Prostate gland (tissue), 2 donors: ENCODE measurements at regions not wholly inside any gene's neighbourhood (a gene's known extent, or its start where the extent isn't known, plus 50 kb on each side); places are given as distances from the start of the nearest gene placed in this dataset.

Source experiments
- DNase-seq: peaks from one replicate; pipeline ENCODE4 v3.0.0-alpha.2; 2019; ENCODE audit warnings: low spot score
- H3K27ac ChIP-seq, 2 donors: fragments of 200-600 bp; sonication (generic); 2 replicates each; pipeline ENCODE4 v1.5.1; 2017 to 2019
- H3K27me3 ChIP-seq: fragments of 200-600 bp; sonication (generic); replicated peaks from 2 replicates; pipeline ENCODE4 v1.5.1; 2019; ENCODE audit not compliant: insufficient read depth
- H3K36me3 ChIP-seq, 2 donors: fragments of 200-600 bp; sonication (generic); 1 replicate in 1 of 2; 2 replicates in 1 of 2; pipeline versions ENCODE4 v1.5.1 to v1.8.1; 2017 to 2019
- H3K4me1 ChIP-seq: fragments of 200-600 bp; sonication (generic); replicated peaks from 2 replicates; pipeline ENCODE4 v1.5.1; 2019
- H3K4me3 ChIP-seq, 2 donors: fragments of 200-600 bp; sonication (generic); 2 replicates each; pipeline ENCODE4 v1.5.1; 2017 to 2019
- H3K9me3 ChIP-seq: fragments of 200-600 bp; sonication (generic); 2 replicates; pipeline ENCODE4 v1.5.1; 2017
- POLR2A ChIP-seq: fragments of 450-650 bp; IDR thresholded peaks from one replicate; pipeline ENCODE4 v1.6.1; 2016; ENCODE audit warnings: antibody characterized with exemption, mild to moderate bottlenecking
- POLR2AphosphoS5 ChIP-seq: sonication (generic); formaldehyde crosslinking; IDR thresholded peaks from one replicate; pipeline ENCODE4 v1.6.1; 2017; ENCODE audit warnings: antibody characterized with exemption
- WGBS: methylation state at CpG from one replicate; pipeline ENCODE4 v1.1.5; 2018; 5-methylcytosine and 5-hydroxymethylcytosine counted together
- intact Hi-C: fragments of 100-400 bp; cut with DNase I; formaldehyde crosslinking; loops from one replicate; pipeline ENCODE4 v1.14.2; 2022
- TF ChIP-seq, protein P1 (sequence below), 4 experiments: fragments of 200-600 bp in 2 of 4; fragments of 450-650 bp in 2 of 4; sonication (generic) in 2 of 4; IDR thresholded peaks; 1 replicate in 3 of 4; 2 replicates in 1 of 4; pipeline ENCODE4 v1.5.1; 2016 to 2019; ENCODE audit warnings: antibody characterized with exemption in 4 of 4, mild to moderate bottlenecking in 2 of 4, moderate library complexity in 2 of 4

DNA sequence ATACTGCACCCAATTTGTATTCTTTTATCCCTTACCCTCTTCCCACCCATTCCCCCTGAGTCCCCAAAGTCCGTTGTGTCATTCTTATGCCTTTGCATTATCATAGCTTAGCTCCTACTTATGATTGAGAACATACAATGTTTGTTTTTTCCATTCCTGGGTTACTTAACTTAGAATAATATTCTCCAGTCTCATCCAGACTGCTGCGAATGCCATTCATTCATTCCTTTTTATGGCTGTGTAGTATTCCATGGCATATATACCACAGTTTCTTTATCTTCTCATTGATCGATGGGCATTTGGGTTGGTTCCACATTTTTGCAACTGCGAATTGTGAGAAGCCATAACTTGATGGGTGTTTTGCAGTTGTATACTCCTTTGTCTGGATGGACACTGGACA, 62.8 kb downstream of the FHIP1A start:
- Histone ChIP-seq H3K36me3 (no peaks in the 10 kb centered on the region), H3K27ac (no peak overlapping the region), H3K27me3 (no peaks in the 10 kb centered on the region), H3K9me3 (no peaks in the 10 kb centered on the region), H3K4me1 (no peaks in the 10 kb centered on the region), H3K4me3 (no peak overlapping the region)
- intact Hi-C loops = no loop called here
- no peak for DNase-seq
- WGBS = 95% methylated on average over 4 of the region's 4 CpGs
- TF ChIP-seq POLR2AphosphoS5 (no peak), POLR2A (no peak)
- TF ChIP-seq, protein P1, sequence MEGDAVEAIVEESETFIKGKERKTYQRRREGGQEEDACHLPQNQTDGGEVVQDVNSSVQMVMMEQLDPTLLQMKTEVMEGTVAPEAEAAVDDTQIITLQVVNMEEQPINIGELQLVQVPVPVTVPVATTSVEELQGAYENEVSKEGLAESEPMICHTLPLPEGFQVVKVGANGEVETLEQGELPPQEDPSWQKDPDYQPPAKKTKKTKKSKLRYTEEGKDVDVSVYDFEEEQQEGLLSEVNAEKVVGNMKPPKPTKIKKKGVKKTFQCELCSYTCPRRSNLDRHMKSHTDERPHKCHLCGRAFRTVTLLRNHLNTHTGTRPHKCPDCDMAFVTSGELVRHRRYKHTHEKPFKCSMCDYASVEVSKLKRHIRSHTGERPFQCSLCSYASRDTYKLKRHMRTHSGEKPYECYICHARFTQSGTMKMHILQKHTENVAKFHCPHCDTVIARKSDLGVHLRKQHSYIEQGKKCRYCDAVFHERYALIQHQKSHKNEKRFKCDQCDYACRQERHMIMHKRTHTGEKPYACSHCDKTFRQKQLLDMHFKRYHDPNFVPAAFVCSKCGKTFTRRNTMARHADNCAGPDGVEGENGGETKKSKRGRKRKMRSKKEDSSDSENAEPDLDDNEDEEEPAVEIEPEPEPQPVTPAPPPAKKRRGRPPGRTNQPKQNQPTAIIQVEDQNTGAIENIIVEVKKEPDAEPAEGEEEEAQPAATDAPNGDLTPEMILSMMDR (IDR thresholded peaks at IDR 0.05) = no peak

GRCh38 chr4:151472297-151472696, 63.3 kb downstream of the FHIP1A start:
- no peak for TF ChIP-seq POLR2A
- TF ChIP-seq, protein P1 (IDR thresholded peaks at IDR 0.05) = no peak
- no peak for TF ChIP-seq POLR2AphosphoS5
- Histone ChIP-seq H3K4me3 (no peak overlapping the region), H3K36me3 (no peaks in the 10 kb centered on the region), H3K27me3 (no peaks in the 10 kb centered on the region), H3K27ac (no peak overlapping the region), H3K9me3 (no peaks in the 10 kb centered on the region), H3K4me1 (no peaks in the 10 kb centered on the region)
- DNase-seq = no peak
- intact Hi-C loops = no loop called here
- WGBS = 24% methylated on average over 1 of the region's 1 CpG

GRCh38 chr4:151472711-151473110, 63.7 kb downstream of the FHIP1A start:
- no peak overlapping the region for H3K27ac ChIP-seq
- no peaks in the 10 kb centered on the region for H3K27me3 ChIP-seq
- H3K36me3 ChIP-seq = no peaks in the 10 kb centered on the region
- no peak overlapping the region for H3K4me3 ChIP-seq
- WGBS = 16% methylated on average over 1 of the region's 1 CpG
- DNase-seq = no peak
- TF ChIP-seq POLR2A (no peak), POLR2AphosphoS5 (no peak)
- TF ChIP-seq, protein P1 (IDR thresholded peaks at IDR 0.05) = no peak
- no peaks in the 10 kb centered on the region for H3K4me1 ChIP-seq
- intact Hi-C loops = no loop called here
- no peaks in the 10 kb centered on the region for H3K9me3 ChIP-seq

DNA sequence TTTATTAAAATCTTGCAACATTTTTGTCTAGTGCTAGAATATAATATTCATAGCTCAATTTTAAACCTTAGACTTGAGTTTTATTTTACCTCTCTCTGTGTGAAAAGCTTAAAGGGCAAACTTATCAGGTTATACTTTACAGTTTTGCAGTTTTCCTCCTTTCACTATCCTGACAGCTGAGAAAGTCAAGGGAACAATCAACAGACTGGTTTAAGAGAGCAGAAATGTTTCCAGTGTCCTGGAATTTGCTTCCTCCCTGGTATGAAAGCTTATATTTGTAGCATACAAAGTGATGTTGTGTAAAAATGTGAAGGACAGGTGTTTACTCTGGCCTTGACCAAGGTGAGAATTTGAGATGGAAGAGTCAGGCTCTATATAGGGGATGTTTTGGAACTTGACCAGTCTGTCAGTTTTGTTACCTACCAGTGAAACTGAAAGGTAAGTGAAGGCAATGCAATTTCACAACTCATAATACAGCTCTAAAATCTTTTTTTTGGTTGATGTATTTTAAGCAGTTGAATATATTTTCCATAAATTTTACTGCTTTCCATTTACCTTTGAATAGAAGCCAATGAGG, 64.6 kb downstream of the FHIP1A start:
- no peaks in the 10 kb centered on the region for H3K9me3 ChIP-seq
- H3K4me1 ChIP-seq = no peaks in the 10 kb centered on the region
- no peak for DNase-seq
- no peaks in the 10 kb centered on the region for H3K36me3 ChIP-seq
- no peaks in the 10 kb centered on the region for H3K27me3 ChIP-seq
- no peak overlapping the region for H3K4me3 ChIP-seq
- H3K27ac ChIP-seq = no peak overlapping the region
- TF ChIP-seq POLR2A = no peak
- TF ChIP-seq POLR2AphosphoS5 = no peak
- TF ChIP-seq, protein P1 (IDR thresholded peaks at IDR 0.05) = no peak
- intact Hi-C loops = no loop called here

- no peak for DNase-seq
- no peaks in the 10 kb centered on the region for H3K36me3 ChIP-seq
- H3K27ac ChIP-seq = no peak overlapping the region
- no peaks in the 10 kb centered on the region for H3K9me3 ChIP-seq
- H3K4me3 ChIP-seq = no peak overlapping the region
- WGBS = 78% methylated on average over 4 of the region's 4 CpGs
- intact Hi-C loops = no loop called here
- TF ChIP-seq, protein P1 (IDR thresholded peaks at IDR 0.05) = no peak
- TF ChIP-seq POLR2A (no peak), POLR2AphosphoS5 (no peak)
- no peaks in the 10 kb centered on the region for H3K27me3 ChIP-seq
- H3K4me1 ChIP-seq = no peaks in the 10 kb centered on the region
Measured at GRCh38 chr4:151475035-151475714, 66.2 kb downstream of the FHIP1A start.
